Thyroid gland (tissue), 4 donors: ENCODE measurements at regions not wholly inside any gene's neighbourhood (a gene's known extent, or its start where the extent isn't known, plus 50 kb on each side); places are given as distances from the start of the nearest gene placed in this dataset.

Experiments used
- DNase-seq, 2 donors: peaks; one replicate each; pipeline ENCODE4 v3.0.0-alpha.2; 2019
- H3K27ac ChIP-seq, 3 donors: fragments of 200-600 bp; sonication (generic); 1 replicate in 2 of 3; 2 replicates in 1 of 3; pipeline ENCODE4 v1.5.1; 2016 to 2019; ENCODE audit warnings: mild to moderate bottlenecking in 1 of 3, moderate library complexity in 1 of 3
- H3K27me3 ChIP-seq: fragments of 200-600 bp; sonication (generic); one replicate; pipeline ENCODE4 v1.5.1; 2019
- H3K36me3 ChIP-seq, 2 donors: fragments of 200-600 bp; sonication (generic); one replicate each; pipeline ENCODE4 v1.5.1; 2016 to 2019
- H3K4me1 ChIP-seq, 2 donors: fragments of 200-600 bp; sonication (generic); one replicate each; pipeline ENCODE4 v1.5.1; 2017 to 2019
- H3K4me3 ChIP-seq, 3 donors: fragments of 200-600 bp; sonication (generic); replicated peaks in 1 of 3; 1 replicate in 2 of 3; 2 replicates in 1 of 3; pipeline ENCODE4 v1.5.1; 2016; ENCODE audit warnings: mild to moderate bottlenecking in 1 of 3
- H3K9me3 ChIP-seq: fragments of 200-600 bp; sonication (generic); one replicate; pipeline ENCODE4 v1.5.1; 2017
- CTCF ChIP-seq, 6 experiments: fragments of 200-600 bp in 3 of 6; fragments of 450-650 bp in 3 of 6; sonication (generic) in 3 of 6; IDR thresholded peaks; one replicate each; pipeline ENCODE4 v1.5.1; 2016 to 2019; ENCODE audit warnings: antibody characterized with exemption in 6 of 6, mild to moderate bottlenecking in 2 of 6, inconsistent platforms in 1 of 6, moderate library complexity in 1 of 6
- POLR2A ChIP-seq, 2 donors: fragments of 450-650 bp; IDR thresholded peaks; one replicate each; pipeline ENCODE4 v1.6.1; 2017; ENCODE audit warnings: antibody characterized with exemption in 2 of 2, mild to moderate bottlenecking in 2 of 2, moderate library complexity in 1 of 2
- WGBS, 2 donors: methylation state at CpG; one replicate each; pipeline ENCODE4 v1.1.5; 2017; 5-methylcytosine and 5-hydroxymethylcytosine counted together
- intact Hi-C: fragments of 100-400 bp; cut with DNase I; formaldehyde crosslinking; loops from one replicate; pipeline ENCODE4 v1.15.1; 2023

GRCh38 chr4:156553659-156554058, 417.9 kb downstream of the PDGFC start:
- TF ChIP-seq CTCF (IDR thresholded peaks at IDR 0.05) (no peak), POLR2A (IDR thresholded peaks at IDR 0.05) (no peak)
- Histone ChIP-seq H3K4me1 (no peaks in the 10 kb centered on the region), H3K27ac (no peak overlapping the region), H3K27me3 (no peaks in the 10 kb centered on the region), H3K36me3 (no peaks in the 10 kb centered on the region), H3K4me3 (no peak overlapping the region), H3K9me3 (no peaks in the 10 kb centered on the region)
- intact Hi-C loops: no loop called here
- DNase-seq: no peak
- WGBS, 2 donors: 74 to 86% methylated on average over 1 of the region's 1 CpG

- Histone ChIP-seq H3K27ac (no peak overlapping the region), H3K9me3 (no peaks in the 10 kb centered on the region), H3K36me3 (no peaks in the 10 kb centered on the region), H3K4me3 (no peak overlapping the region), H3K4me1 (no peaks in the 10 kb centered on the region), H3K27me3 (no peaks in the 10 kb centered on the region)
- TF ChIP-seq POLR2A (IDR thresholded peaks at IDR 0.05) (no peak), CTCF (IDR thresholded peaks at IDR 0.05) (no peak)
- 88 to 91% methylated on average over 2 of the region's 2 CpGs for WGBS, 2 donors
- DNase-seq: no peak
- intact Hi-C loops: no loop called here
These were observed 423.7 kb downstream of the PDGFC start for GRCh38 chr4:156547891-156548290.

GRCh38 chr4:156547439-156547838, 424.2 kb downstream of the PDGFC start:
- intact Hi-C loops: no loop called here
- 67 to 87% methylated on average over 2 of the region's 2 CpGs for WGBS, 2 donors
- H3K27ac ChIP-seq: no peak overlapping the region
- no peaks in the 10 kb centered on the region for H3K27me3 ChIP-seq
- no peaks in the 10 kb centered on the region for H3K9me3 ChIP-seq
- DNase-seq: no peak
- no peaks in the 10 kb centered on the region for H3K4me1 ChIP-seq
- no peak for TF ChIP-seq CTCF (IDR thresholded peaks at IDR 0.05)
- no peak for TF ChIP-seq POLR2A (IDR thresholded peaks at IDR 0.05)
- H3K4me3 ChIP-seq: no peak overlapping the region
- no peaks in the 10 kb centered on the region for H3K36me3 ChIP-seq

- no peak for DNase-seq
- no peaks in the 10 kb centered on the region for H3K36me3 ChIP-seq
- intact Hi-C loops: no loop called here
- no peaks in the 10 kb centered on the region for H3K9me3 ChIP-seq
- H3K27me3 ChIP-seq: no peaks in the 10 kb centered on the region
- H3K4me1 ChIP-seq: no peaks in the 10 kb centered on the region
- H3K4me3 ChIP-seq: no peak overlapping the region
- no peak overlapping the region for H3K27ac ChIP-seq
- 58 to 62% methylated on average over 2 of the region's 2 CpGs for WGBS, 2 donors
- no peak for TF ChIP-seq CTCF (IDR thresholded peaks at IDR 0.05)
- TF ChIP-seq POLR2A (IDR thresholded peaks at IDR 0.05): no peak
These were observed 426.4 kb downstream of the PDGFC start for GRCh38 chr4:156545003-156545785.

- TF ChIP-seq POLR2A (IDR thresholded peaks at IDR 0.05) (no peak), CTCF (IDR thresholded peaks at IDR 0.05) (no peak)
These were observed 432.2 kb downstream of the PDGFC start for GRCh38 chr4:156539376-156539775.

More at GRCh38 chr4:156539376-156539775, 432.2 kb downstream of the PDGFC start:
- Histone ChIP-seq H3K27me3 (no peaks in the 10 kb centered on the region), H3K9me3 (no peaks in the 10 kb centered on the region), H3K36me3 (no peaks in the 10 kb centered on the region), H3K4me3 (no peak overlapping the region), H3K4me1 (no peaks in the 10 kb centered on the region), H3K27ac (no peak overlapping the region)
- 93% methylated on average over 1 of the region's 1 CpG for WGBS, 2 donors
- DNase-seq: no peak
- intact Hi-C loops: no loop called here
